ENCODE measurements at regions not wholly inside any gene's neighbourhood (a gene's known extent, or its start where the extent isn't known, plus 50 kb on each side); places are given as distances from the start of the nearest gene placed in this dataset.

DNA sequence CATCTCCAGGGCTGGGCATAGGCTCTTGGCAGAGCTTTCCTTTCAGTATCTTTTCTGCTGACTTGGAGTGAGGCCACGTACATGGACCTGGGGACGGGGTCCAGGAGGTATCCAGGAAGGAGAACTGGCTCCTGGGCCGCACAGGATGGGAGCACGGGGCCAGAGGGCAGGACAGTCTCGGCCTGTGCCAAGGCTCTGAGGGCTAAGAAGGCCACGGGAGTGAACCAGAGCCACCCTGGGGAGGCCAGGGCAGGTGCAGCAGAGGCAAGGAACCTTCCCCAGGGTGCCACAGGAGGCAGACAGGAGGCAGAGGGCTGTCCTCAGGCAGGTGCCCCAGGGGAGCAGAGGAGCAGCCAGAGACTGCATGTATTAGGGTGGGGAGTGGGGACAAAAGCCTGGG is 50.3 kb downstream of the PLXNA1 start:
- no peak for DNase-seq (ENCODE audit: low spot score)

DNA sequence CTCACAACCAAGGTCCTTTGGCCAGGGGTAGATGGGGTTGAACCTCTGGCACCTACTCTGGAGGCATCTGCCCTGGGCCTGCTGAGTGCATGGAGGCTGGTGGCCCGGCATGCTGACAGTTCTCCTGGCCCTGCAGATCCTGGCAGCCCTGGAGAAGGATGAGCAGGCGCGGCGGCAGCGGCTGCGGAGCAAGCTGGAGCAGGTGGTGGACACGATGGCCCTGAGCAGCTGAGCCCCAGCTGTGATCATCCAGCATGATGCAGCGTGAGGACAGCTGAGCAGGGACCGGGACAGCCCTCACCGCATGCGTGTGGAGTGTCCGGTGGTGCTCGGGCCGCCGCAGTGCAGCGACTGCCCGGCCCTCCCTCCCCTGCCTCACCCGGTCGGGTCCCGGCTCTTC is 50.9 kb downstream of the PLXNA1 start:
- DNase-seq (ENCODE audit: low spot score) = no peak

DNA sequence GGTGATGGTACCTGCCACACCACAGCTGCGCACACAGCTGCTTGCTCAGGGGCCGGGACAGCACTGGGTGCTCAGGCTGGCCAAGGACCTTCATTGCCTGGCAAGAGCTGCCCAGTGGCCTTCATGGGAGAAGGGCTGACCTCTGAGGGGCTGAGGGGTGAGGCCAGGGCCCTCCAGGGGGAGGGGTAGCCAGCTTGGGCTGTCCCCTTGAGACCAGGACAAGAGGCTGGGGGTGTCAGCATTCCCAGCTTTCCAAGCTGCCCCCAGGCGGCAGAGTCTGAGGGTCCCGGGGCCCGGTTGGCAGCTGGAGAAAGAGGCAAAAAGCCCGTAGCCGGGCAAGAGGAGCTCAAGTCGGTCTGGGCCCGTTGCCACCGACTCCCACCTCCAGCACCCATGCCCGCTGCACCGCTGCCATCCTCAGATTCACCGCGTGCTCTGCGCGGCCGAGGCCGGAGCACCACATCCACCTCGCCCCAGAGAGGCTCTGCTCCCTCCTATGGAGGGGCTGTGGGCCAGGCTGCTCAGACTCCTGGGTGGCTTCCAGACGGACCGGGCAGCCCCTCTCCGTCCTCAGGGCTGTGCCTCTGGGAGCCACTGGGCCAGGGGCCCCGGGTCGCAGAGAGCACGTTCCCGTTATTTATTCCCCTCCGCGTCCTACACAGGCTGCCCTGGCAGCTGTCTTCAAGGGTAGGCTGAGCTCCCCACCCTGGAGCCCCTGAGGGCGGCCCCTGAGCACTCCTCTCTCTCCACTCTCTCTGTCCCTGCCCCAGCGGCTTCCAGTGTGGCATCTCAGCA is 51.5 kb downstream of the PLXNA1 start:
- DNase-seq (ENCODE audit: low spot score) = no peak

DNA sequence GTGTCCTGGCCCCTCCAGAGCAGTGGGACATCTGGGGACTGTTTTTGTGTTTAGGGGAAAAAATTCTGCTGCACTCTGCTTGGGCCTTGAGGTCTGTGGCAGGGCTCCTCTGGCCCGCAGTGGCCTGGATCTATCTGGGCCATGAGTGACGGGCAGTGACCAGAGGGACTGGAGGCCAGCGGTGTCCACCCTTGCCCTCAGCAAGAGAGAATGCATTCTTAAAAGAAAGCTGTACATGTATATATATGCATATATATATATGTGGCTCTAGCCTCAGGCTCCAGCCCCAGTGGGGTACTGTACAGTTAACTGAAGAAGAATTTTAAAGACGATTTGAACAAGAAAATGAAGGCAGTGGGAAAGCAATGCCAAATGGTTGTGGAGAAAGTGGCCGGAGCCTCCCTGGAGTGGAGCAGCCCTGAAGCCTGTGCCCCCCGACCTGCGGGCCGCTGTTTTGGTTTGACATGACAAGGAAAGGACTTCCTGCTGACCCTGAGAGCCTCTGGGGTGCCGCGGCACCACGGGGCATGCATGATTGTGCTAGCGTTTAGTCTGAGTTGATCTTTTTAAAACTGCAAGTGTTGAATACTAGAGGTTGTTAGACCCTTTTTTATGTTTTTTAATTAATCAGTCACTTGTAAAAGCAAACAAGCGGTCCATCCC is 52.2 kb downstream of the PLXNA1 start:
- no peak for DNase-seq (ENCODE audit: low spot score)

DNA sequence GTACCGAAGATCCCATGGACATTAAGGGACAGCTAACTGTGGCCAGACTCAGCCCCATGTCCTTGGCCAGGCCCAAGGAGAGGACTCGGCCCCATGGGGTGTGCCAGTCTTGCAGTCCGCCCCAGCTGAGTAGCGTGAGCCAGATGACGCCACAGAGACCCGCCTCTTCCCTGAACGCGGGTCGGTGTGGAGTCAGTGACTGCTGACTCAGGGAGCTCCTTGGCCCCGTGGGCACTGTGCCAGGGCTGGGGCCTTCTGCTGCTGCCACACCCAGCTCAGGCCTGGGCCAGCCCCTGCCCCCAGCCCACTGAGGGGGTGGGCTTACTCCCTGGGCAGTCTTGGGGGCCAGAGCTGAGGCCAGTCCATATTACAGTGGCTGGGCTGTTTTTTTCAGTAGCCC is 52.8 kb downstream of the PLXNA1 start:
- DNase-seq (ENCODE audit: low spot score) = no peak

DNA sequence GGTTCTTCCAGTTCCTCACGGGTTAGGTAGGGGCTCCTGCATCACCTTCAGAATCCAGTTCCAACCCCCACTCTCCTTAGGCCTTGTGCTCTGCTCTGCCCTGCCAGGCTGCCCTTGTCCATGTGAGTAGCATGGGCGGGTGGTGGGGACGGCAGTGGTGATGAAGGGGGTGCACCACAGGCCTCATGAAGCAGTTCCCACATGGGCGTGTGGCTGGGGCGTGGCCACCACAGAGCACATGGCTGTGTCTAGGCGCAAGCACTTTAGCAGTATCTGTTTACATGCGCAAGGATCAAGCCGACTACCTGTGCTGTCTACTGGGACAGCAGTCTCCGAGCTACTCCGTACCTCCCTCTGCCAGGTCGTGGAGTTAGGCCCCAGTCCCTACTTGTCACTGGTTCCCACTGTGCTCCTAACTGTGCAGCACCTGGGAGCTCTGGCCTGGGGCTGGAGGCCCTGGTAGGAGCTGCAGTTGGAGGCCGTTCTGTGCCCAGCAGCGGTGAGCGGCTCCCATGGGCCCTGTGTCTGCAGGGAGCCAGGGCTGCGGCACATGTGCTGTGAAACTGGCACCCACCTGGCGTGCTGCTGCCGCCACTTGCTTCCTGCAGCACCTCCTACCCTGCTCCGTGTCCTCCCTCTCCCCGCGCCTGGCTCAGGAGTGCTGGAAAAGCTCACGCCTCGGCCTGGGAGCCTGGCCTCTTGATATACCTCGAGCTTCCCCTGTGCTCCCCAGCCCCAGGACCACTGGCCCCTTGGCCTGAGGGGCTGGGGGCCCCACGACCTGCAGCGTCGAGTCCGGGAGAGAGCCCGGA is 53.5 kb downstream of the PLXNA1 start:
- no peak for DNase-seq (ENCODE audit: low spot score)

DNA sequence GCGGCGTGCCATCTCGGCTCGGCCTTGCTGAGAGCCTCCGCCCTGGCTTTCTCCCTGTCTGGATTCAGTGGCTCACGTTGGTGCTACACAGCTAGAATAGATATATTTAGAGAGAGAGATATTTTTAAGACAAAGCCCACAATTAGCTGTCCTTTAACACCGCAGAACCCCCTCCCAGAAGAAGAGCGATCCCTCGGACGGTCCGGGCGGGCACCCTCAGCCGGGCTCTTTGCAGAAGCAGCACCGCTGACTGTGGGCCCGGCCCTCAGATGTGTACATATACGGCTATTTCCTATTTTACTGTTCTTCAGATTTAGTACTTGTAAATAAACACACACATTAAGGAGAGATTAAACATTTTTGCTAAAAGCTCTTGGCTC is 54.1 kb downstream of the PLXNA1 start:
- DNase-seq (ENCODE audit: low spot score) = no peak

DNA sequence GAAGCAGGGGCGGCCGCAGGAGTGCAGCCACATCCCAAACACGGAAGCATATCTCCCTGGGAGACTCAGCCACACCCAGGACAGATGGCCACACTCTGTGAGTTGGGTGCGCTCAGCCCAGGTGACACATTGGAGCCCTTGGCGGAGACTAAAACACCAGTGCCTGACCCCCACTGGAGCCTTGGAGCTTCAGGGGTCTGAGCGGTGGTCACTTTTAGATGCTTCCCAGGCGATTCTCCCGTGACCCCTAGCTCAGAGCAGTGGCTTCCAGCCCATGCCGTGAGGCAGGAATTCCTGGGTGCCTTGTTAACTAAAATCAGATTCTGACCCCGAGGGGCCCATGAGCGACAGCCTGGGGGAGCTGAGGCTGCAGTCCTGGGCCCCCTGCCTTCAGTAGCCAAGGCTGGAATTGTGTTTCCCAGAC is 54.5 kb downstream of the PLXNA1 start:
- no peak for DNase-seq (ENCODE audit: low spot score)

DNA sequence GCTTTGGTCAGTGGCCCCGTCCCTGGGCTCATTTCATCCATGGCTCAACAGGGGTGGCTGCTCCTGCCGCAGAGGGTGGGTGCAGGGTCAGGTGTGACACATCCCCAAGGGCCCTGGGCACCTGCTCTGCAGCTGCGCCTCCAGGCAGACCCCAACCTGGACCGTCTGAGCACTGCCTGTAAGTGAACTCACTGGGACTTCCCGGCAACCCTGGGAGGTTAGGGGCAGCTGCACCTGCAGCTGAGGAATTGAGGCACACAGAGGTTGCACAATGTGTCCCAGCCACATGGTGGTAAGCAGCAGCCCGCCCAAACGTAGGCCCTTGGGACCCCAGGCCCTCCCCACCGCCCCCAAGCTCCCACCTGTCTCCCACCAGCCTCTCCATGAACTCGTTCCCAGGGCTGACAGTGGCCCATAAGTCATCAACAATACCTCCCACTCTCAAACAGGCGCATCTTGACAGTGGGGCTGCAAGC is 55.1 kb downstream of the PLXNA1 start:
- no peak for DNase-seq (ENCODE audit: low spot score)

DNA sequence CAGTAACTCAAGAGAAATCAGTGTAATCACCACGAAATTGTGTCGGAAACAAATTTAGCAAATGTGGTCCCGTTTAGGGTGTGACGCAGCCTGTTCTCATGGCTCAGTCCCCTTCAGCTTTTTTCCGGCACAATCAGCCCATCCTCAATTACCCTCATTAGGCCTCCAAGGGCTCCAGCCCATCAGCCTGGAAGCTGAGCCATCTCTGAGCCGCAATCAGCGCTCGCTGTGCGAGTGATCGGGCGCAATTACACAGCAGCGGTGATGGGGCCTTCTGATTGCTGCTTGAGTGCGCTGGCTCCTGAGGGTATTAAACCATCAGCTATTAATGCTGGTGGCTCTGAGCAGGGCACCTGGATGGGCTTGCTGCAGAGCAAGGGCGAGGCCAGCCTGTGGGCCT is 55.6 kb downstream of the PLXNA1 start:
- no peak for DNase-seq (ENCODE audit: low spot score)

DNA sequence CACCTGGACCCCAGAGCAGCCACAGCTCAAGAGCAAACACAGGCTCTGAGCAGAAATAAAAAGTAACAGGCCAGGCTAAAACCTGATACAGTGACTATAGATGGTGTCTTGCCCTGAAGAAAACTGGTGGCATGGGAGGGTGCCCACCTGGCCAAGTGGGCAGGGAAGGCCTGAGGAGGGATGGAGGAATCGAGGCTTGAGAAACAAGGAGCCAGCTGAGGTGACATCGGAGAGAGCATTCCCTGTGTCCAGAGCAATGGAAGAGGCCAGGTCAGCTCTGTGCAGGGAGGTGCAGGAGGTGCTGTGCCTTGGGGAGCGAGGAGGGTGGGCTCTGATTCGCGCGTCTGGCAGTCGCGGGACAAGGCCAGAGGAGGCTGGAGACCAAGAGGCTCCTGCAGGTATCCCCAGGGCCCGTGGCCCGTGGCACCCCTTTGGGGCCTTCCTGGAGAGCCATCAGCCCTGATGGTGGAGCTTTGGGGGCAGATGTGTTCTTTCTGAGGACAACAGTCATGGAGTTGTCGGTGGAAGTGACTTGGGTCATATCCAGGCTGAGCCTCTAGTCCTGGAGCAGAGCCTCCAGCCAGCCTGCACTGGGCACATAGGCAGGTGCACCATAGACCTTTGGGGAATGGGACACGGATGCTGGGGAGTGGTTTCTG is 56.1 kb downstream of the PLXNA1 start:
- no peak for DNase-seq (ENCODE audit: low spot score)

DNA sequence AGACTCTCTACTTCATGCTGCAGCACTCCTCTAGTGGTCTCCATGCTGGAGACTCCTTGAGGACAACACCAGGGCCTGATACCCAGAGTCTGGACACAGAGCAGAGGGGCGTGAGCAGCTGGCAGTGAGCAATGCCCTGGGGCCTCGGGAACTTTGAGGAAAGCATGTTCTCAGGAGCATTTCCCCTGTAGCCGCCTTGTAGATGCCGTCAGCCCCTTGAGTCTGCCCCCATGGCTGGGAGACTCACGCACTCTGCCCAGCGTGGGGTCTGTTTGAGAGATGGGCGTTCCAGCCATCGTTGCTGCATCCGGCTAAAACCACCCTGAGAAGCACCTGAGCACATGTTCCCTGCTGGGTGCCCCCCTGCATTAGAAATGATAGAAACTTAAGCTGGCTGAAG is 56.8 kb downstream of the PLXNA1 start:
- no peak for DNase-seq (ENCODE audit: low spot score)

DNA sequence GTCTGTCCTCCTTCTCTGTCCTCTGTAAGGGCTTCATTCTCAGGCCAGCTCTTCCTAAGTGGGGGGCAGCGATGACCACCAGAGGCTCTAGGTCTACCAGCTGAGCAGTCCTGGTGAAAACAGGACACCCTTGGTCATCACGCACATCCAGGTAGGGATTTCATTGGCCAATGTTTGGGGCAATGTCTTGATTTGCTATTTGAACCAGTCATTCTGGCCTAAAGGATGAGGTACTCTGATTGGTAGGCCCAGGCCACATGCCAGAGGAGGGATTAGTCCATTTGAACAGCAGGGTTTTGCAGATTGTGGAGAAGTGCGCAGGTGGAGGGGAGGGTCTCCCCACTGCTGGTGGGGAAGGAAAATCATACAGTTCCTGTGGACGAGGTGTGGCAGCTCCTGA is 57.3 kb downstream of the PLXNA1 start:
- DNase-seq (ENCODE audit: low spot score) = no peak

DNA sequence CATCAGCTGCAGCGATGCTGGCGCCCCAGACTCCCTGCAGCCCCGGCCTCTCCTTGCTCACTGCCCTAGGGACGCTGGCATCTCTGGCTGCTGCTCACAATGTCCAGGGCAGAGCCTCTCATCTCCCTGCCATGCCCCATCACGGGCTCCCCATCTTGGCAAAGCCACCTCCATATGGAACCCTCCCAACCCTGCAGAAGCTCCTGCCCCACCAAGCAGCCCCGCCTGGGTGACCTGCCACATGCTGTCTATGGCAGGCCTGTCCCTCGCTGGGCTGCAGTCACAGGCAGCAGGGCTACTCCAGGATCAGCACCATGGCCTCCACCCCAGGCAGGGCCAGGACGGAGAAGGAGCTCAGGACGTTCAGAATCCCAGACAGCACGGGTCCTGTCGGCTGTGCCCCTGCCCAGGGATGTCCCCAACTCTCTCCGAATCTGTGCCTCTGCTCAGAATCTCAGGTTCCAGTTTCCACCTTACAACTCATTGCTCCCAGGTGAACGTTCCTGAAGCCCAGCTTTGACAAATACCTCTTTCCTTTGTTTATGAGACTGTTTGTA is 58.4 kb downstream of the PLXNA1 start:
- no peak for DNase-seq (ENCODE audit: low spot score)

DNA sequence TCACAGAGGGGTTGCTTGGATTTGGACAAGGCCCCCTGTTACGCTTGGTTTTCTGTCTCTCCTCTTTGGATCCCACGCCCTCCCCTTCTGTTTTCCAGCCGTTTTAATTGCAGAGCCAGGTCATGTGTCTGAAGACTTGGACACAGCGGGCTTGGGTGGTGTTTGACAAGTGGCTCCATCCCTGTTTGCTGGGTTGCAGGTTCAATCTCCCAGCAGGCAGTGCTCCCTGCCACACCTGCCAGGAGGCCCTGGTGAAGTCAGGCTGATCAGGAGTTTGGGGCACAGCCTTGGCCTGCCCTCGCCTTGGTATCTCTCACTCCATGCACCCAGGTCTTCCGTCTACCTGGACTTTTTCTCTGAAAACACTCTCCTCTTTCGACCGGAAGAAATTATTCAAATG is 59.0 kb downstream of the PLXNA1 start:
- DNase-seq (ENCODE audit: low spot score) = no peak

DNA sequence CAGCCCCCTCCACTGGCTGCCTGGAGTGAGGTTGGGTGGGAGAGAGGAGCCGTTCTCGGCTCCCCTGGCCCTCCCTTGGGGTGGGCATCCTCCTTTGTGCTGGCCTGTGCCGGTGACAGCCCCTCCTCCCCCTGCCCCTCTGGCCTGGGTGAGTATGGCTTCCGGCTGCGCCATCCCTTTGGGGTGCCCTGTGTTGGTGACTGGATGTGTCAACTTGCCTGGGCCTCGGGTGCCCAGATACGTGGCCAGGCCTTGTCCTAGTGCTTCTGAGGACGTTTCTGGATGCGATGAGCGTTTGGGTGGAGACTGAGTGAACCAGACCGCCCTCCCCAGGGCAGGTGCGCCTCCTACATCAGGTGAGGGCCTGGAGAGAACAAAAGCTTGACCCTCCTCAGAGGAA is 59.7 kb downstream of the PLXNA1 start:
- no peak for DNase-seq (ENCODE audit: low spot score)

DNA sequence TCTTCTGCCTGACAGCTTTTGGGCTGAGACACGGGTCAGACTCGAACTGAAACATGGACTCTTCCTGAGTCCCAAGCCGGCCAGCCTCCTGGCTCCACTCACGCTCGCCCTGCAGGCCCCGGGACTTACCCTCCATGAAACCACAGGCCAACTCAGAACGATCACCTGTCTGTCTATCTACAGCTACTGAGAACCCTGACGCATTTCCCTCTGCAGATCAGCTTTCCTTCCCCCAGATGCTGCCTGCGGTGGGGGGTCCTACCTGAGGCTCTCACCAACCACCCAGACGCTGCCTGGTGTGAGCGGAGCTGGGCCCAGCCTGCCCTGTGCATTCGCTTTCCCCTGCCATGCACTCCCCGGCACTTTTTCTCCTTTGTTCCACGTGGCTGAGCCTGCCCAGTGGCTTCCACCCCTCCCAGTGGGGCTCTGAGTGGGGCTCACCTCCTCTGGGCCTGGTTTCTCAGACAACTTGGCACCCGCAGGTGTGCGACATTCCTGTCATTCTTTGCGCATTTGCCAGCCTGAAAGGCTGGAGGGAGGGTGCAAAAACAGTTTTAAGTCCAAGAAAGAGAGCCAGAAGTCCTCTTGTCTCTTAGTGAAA is 60.2 kb downstream of the PLXNA1 start:
- no peak for DNase-seq (ENCODE audit: low spot score)

DNA sequence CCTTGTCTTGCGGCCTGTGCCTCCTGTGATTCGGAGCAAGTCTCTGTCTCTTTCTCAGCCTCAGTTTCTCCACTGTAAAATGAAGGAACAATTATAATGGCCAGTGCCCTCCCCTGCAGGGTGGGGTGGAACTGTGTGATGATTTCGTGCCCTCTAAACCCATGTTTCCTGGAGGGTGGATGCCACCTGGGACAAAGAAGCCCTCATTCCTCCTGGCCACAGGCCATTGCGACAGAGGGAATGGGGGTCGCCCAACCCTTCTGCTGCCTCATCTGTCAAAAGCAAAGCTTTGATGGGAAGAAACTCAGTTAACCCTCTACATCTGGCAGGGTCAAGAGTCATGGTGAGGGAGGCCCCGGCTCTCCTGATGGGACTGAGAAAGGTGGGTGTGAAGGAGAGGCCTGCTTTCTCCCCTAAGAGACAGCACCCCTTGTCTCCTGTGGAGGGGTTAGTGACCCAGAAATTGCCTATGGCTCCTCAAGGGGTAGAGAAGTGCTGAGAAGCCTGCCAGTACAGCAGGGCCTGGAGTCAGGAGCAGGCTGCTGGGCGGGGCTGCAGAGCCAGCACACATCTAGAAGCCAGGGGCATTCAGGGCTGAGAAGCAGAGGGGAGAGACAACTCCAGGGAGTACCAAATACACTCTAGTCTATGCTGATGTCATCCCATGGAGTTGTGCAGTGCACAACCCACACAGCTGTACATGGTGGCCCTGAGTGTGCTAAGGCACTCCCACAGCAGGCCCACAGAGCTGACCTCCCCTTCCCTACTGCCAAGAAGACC is 61.0 kb downstream of the PLXNA1 start:
- no peak for DNase-seq (ENCODE audit: low spot score)

DNA sequence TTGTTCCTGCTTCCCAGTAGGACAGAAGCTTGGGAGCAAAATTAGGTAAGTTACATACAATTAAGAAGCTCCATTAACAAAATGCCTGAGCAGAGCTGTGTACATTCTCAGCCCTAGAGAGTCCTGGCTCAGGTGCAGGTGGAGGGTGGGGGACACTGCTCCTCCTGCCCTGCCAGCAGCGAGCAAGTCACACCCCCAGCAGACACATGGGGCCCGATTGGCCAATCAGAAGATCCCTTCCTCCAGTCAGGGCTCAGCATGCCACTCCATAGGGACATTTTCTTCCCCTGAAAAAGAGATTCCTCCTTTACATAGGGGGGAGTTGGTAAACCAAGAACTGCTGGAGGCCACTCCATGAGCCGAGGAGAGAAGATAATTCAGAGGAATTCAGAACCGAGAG is 62.1 kb downstream of the PLXNA1 start:
- DNase-seq (ENCODE audit: low spot score) = no peak

DNA sequence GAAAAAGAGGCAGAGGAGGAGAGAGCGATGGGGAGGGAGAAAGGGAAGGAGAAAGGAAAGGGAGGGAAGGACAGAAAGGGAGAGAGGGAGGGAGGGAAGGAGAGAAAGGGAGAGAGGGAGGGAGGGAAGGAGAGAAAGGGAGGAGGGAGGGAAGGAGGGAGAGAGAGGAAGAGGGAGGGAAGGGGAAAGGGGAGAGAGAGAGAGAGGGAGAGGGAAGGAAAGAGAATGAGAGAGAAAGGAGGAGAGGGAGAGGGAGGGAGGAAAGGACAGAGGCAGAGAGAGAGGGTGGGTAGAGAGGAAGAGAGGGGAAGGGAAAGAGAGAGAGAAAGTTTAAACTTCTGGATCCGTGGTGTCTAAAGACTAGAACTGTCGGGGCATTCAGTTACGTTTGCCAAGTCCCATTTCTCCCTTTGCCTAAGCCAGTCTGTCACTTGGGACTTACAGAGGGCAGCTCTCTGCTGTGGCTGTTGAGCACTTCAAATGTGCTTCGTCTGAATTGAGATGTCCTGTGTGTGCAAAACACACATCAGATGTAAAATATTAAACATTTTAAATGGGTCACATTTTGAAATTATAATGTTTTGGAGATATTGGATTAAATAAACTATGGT is 62.6 kb downstream of the PLXNA1 start:
- DNase-seq (ENCODE audit: low spot score) = no peak
